Uterus (tissue), 2 donors: ENCODE measurements at regions not wholly inside any gene's neighbourhood (a gene's known extent, or its start where the extent isn't known, plus 50 kb on each side); places are given as distances from the start of the nearest gene placed in this dataset.

ENCODE experiments used
- CTCF ChIP-seq, 4 experiments: fragments of 200-600 bp in 2 of 4; fragments of 450-650 bp in 2 of 4; sonication (generic) in 2 of 4; IDR thresholded peaks; one replicate each; pipeline ENCODE4 v1.5.1; 2016 to 2019; ENCODE audit warnings: antibody characterized with exemption in 4 of 4, mild to moderate bottlenecking in 2 of 4, moderate library complexity in 1 of 4
- POLR2A ChIP-seq, 2 donors: fragments of 450-650 bp; IDR thresholded peaks; one replicate each; pipeline ENCODE4 v1.6.1; 2016; ENCODE audit warnings: antibody characterized with exemption in 2 of 2, mild to moderate bottlenecking in 1 of 2, moderate library complexity in 1 of 2

- TF ChIP-seq CTCF (IDR thresholded peaks at IDR 0.05) (no peak), POLR2A (IDR thresholded peaks at IDR 0.05) (no peak)
These were observed 228.8 kb upstream of the ECI2 start for GRCh38 chr6:4364172-4364571.
